ENCODE measurements at regions not wholly inside any gene's neighbourhood (a gene's known extent, or its start where the extent isn't known, plus 50 kb on each side); places are given as distances from the start of the nearest gene placed in this dataset.

DNA sequence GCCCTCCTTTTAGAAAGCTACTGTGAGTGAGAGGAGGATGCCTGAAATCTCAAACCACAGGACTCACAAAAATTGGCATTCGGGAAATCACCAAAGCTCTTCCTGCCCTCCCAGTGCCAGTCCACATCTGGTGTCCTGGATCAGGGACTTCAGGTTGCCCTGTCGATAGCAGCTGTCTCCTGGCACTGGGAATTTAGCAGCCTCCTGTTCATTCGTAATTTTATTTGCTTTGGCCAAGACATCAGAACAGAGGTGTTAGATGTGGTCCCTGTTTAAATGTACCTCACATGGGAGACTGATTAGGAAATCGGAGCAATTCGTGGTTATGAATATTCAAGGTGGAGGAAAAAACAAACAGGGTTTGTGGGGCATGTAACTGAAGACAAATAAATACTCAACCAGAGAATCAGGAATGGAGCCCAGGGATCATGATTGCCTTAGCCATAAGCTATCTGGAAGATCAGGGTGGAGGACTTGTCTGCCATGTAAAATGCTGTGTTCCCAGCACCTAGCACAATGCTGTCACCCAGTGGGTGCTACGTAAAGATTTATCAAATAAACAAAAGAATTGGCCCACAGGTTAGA lies 265.2 kb upstream of the PROK2 start:
- dilution Hi-C loops (cut with MboI; ENCODE audit: extremely low pct_ligation_motif_present, low sequenced_read_pairs) (no loop called here), intact Hi-C loops (cut with micrococcal nuclease) (no loop called here)
- BruUV-seq (replicated peaks), result no TSS peak
- H3K4me3 ChIP-seq (replicated peaks in 1 of 3; ENCODE audit: insufficient read depth in 1 of 3, low read depth in 1 of 3, low read length in 3 of 3), result no peak overlapping the region
- CTCF ChIA-PET, result no interaction called here
- POLR2A ChIA-PET, result no interaction called here
- H3K4me1 ChIP-seq (ENCODE audit: control insufficient read depth, extremely low read depth, insufficient read depth, low read length), result no peaks in the 10 kb centered on the region
- H3K27me3 ChIP-seq (ENCODE audit: control insufficient read depth in 2 of 2, insufficient read depth in 2 of 2, low read length in 2 of 2), result no peaks in the 10 kb centered on the region
- no peaks in the 10 kb centered on the region for H3K9me3 ChIP-seq (replicated peaks; ENCODE audit: control insufficient read depth, insufficient read depth, low read length)
- no peak overlapping the region for H3K9ac ChIP-seq (replicated peaks; ENCODE audit: extremely low read depth, insufficient read depth, low read length)
- no peak for DNase-seq (ENCODE audit: low read depth, low spot score)
- FAIRE-seq, result no peak
- TF ChIP-seq POLR2AphosphoS5 (IDR thresholded peaks at IDR 0.05; ENCODE audit: insufficient read depth, low read depth, low read length) (no peak), FOS (IDR thresholded peaks at IDR 0.05; ENCODE audit: borderline replicate concordance, insufficient read depth, low read length) (no peak), CTCF (IDR thresholded peaks at IDR 0.05; ENCODE audit: extremely low read depth in 1 of 2, insufficient read depth in 1 of 2, low read depth in 1 of 2, low read length in 2 of 2) (no peak), POLR2A (IDR thresholded peaks at IDR 0.05; ENCODE audit: low read depth, low read length) (no peak), GATA2 (IDR thresholded peaks at IDR 0.05; ENCODE audit: insufficient read depth, insufficient read length, low read depth, low read length) (no peak), MAX (IDR thresholded peaks at IDR 0.05; ENCODE audit: insufficient read depth, insufficient read length) (no peak), JUN (IDR thresholded peaks at IDR 0.05; ENCODE audit: borderline replicate concordance, insufficient read depth, insufficient read length, low read depth) (no peak), EZH2 (IDR thresholded peaks at IDR 0.05; ENCODE audit: borderline replicate concordance, low read depth, low read length, severe bottlenecking) (no peak), MYC (IDR thresholded peaks at IDR 0.05; ENCODE audit: low read depth, low read length) (no peak)
- no peaks in the 10 kb centered on the region for H3K79me2 ChIP-seq (ENCODE audit: control insufficient read depth, insufficient read depth, low read length)
- no peak overlapping the region for H3K4me2 ChIP-seq (ENCODE audit: insufficient read depth, low read length)
- H4K20me1 ChIP-seq (replicated peaks; ENCODE audit: control insufficient read depth, extremely low read depth, insufficient read depth, low read length), result no peaks in the 10 kb centered on the region
- no peaks in the 10 kb centered on the region for H3K36me3 ChIP-seq (ENCODE audit: control insufficient read depth in 2 of 2, extremely low read depth in 1 of 2, insufficient read depth in 2 of 2, low read length in 2 of 2)
- H3K27ac ChIP-seq (ENCODE audit: insufficient read depth, low read depth, low read length), result no peak overlapping the region
- no peaks in the 10 kb centered on the region for H3K9me1 ChIP-seq (replicated peaks; ENCODE audit: control insufficient read depth, extremely low read depth, insufficient read depth, low read length)
- H2AFZ ChIP-seq (ENCODE audit: low read depth, low read length), result no peak overlapping the region

Data from endothelial cell of umbilical vein (primary cell).